ENCODE measurements at regions not wholly inside any gene's neighbourhood (a gene's known extent, or its start where the extent isn't known, plus 50 kb on each side); places are given as distances from the start of the nearest gene placed in this dataset.
"Not testable (repeated sequence)": the region's sequence is repeated elsewhere in the genome, so short reads cannot be mapped to it uniquely, and the experiment has no call there.

GRCh38 chr20:51305316-51306052 is 237.0 kb downstream of the NFATC2 start:
- DNase-seq (ENCODE audit: low read depth) = no peak

- no peak for DNase-seq (ENCODE audit: low read depth)
Observed at GRCh38 chr20:51303731-51304670, 238.5 kb downstream of the NFATC2 start.

GRCh38 chr20:51301026-51301425 is 241.5 kb downstream of the NFATC2 start:
- DNase-seq (ENCODE audit: low read depth) = no peak

GRCh38 chr20:51300104-51300503 is 242.4 kb downstream of the NFATC2 start:
- no peak for DNase-seq (ENCODE audit: low read depth)

GRCh38 chr20:51299413-51299812 is 243.1 kb downstream of the NFATC2 start:
- no peak for DNase-seq (ENCODE audit: low read depth)

GRCh38 chr20:51298141-51298749 is 244.3 kb downstream of the NFATC2 start:
- no peak for DNase-seq (ENCODE audit: low read depth)

GRCh38 chr20:51287628-51288413 is 254.7 kb downstream of the NFATC2 start:
- no peak for DNase-seq (ENCODE audit: low read depth)

- DNase-seq (ENCODE audit: low read depth) = no peak
Observed at GRCh38 chr20:51286758-51287157, 255.8 kb downstream of the NFATC2 start.

GRCh38 chr20:51285684-51286083 is 256.8 kb downstream of the NFATC2 start:
- no peak for DNase-seq (ENCODE audit: low read depth)

- DNase-seq (ENCODE audit: low read depth) = no peak
Observed at GRCh38 chr20:51284871-51285270, 257.6 kb downstream of the NFATC2 start.

- no peak for DNase-seq (ENCODE audit: low read depth)
Observed at GRCh38 chr20:51284176-51284575, 258.3 kb downstream of the NFATC2 start.

GRCh38 chr20:51281521-51281920 is 258.6 kb upstream of the KCNG1 start:
- no peak for DNase-seq (ENCODE audit: low read depth)

GRCh38 chr20:51280047-51280446 is 257.1 kb upstream of the KCNG1 start:
- DNase-seq (ENCODE audit: low read depth) = no peak

- DNase-seq (ENCODE audit: low read depth) = no peak
Observed at GRCh38 chr20:51277961-51278360, 255.1 kb upstream of the KCNG1 start.

- no peak for DNase-seq (ENCODE audit: low read depth)
Observed at GRCh38 chr20:51276296-51276695, 253.4 kb upstream of the KCNG1 start.

- DNase-seq (ENCODE audit: low read depth) = no peak
Observed at GRCh38 chr20:51275826-51276225, 252.9 kb upstream of the KCNG1 start.

GRCh38 chr20:51275181-51275580 is 252.3 kb upstream of the KCNG1 start:
- DNase-seq (ENCODE audit: low read depth) = no peak

- no peak for DNase-seq (ENCODE audit: low read depth)
Observed at GRCh38 chr20:51272401-51272800, 249.5 kb upstream of the KCNG1 start.

GRCh38 chr20:51271931-51272330 is 249.0 kb upstream of the KCNG1 start:
- DNase-seq (ENCODE audit: low read depth) = no peak

GRCh38 chr20:51271289-51271688 is 248.4 kb upstream of the KCNG1 start:
- not testable (repeated sequence) for DNase-seq (ENCODE audit: low read depth)

GRCh38 chr20:51269671-51270070 is 246.8 kb upstream of the KCNG1 start:
- DNase-seq (ENCODE audit: low read depth) = no peak

GRCh38 chr20:51267679-51268078 is 244.8 kb upstream of the KCNG1 start:
- no peak for DNase-seq (ENCODE audit: low read depth)

Measured in T follicular helper cell (primary cell).